Gastrocnemius medialis (tissue), 4 donors: ENCODE measurements at regions not wholly inside any gene's neighbourhood (a gene's known extent, or its start where the extent isn't known, plus 50 kb on each side); places are given as distances from the start of the nearest gene placed in this dataset.

ENCODE experiments used
- ATAC-seq, 2 donors: fragments of 150-250 bp; one replicate each; pipeline ENCODE4 v1.9.1; 2016
- DNase-seq, 2 donors: peaks; one replicate each; pipeline ENCODE4 v3.0.0-alpha.2; 2019
- H3K27ac ChIP-seq, 4 donors: fragments of 200-600 bp; sonication (generic); 1 replicate in 1 of 4; 2 replicates in 3 of 4; pipeline ENCODE4 v1.5.1; 2016 to 2018; ENCODE audit warnings: mild to moderate bottlenecking in 2 of 4, moderate library complexity in 1 of 4
- H3K27me3 ChIP-seq, 3 donors: fragments of 200-600 bp; sonication (generic) in 2 of 3; 1 replicate in 1 of 3; 2 replicates in 2 of 3; pipeline versions ENCODE4 v1.5.1 to v1.6.0; 2016 to 2019; ENCODE audit warnings: mild to moderate bottlenecking in 1 of 3, moderate library complexity in 1 of 3
- H3K36me3 ChIP-seq, 2 donors: fragments of 200-600 bp; sonication (generic) in 1 of 2; one replicate each; pipeline ENCODE4 v1.5.1; 2017 to 2018
- H3K4me1 ChIP-seq, 2 donors: fragments of 200-600 bp; sonication (generic) in 1 of 2; one replicate each; pipeline ENCODE4 v1.5.1; 2016 to 2017; ENCODE audit warnings: mild to moderate bottlenecking in 2 of 2
- H3K4me3 ChIP-seq, 4 donors: fragments of 200-600 bp; sonication (generic) in 3 of 4; 1 replicate in 1 of 4; 2 replicates in 3 of 4; pipeline ENCODE4 v1.5.1; 2016 to 2019; ENCODE audit warnings: mild to moderate bottlenecking in 2 of 4
- H3K9me3 ChIP-seq, 3 donors: fragments of 200-600 bp; sonication (generic) in 2 of 3; 1 replicate in 1 of 3; 2 replicates in 2 of 3; pipeline ENCODE4 v1.5.1; 2016 to 2019
- CTCF ChIP-seq, 5 experiments: fragments of 450-650 bp in 3 of 5; fragments of 200-600 bp in 2 of 5; sonication (generic) in 2 of 5; IDR thresholded peaks in 4 of 5; conservative IDR thresholded peaks in 1 of 5; 1 replicate in 4 of 5; 2 replicates in 1 of 5; pipeline ENCODE4 v1.5.1; 2016 to 2019; ENCODE audit warnings: antibody characterized with exemption in 5 of 5, mild to moderate bottlenecking in 3 of 5, moderate library complexity in 3 of 5
- POLR2A ChIP-seq, 2 donors: fragments of 450-650 bp; IDR thresholded peaks; one replicate each; pipeline ENCODE4 v1.6.1; 2017; ENCODE audit warnings: antibody characterized with exemption in 2 of 2, mild to moderate bottlenecking in 2 of 2, moderate library complexity in 2 of 2
- in situ Hi-C, 4 donors: fragments of 200-750 bp; cut with MboI; loops; one replicate each; pipeline versions ENCODE4 v1.15.0 to v1.8.0; 2017; ENCODE audit warnings: low sequenced_read_pairs in 4 of 4
- intact Hi-C: fragments of 100-400 bp; cut with DNase I; formaldehyde crosslinking; loops from one replicate; pipeline ENCODE4 v1.15.1; 2023; ENCODE audit warnings: low total_unique reads

GRCh38 chr2:41990688-41991087, 57.1 kb upstream of the PKDCC start:
- in situ Hi-C loops (no loop called here), intact Hi-C loops (no loop called here)
- H3K9me3 ChIP-seq = no peaks in the 10 kb centered on the region
- no peaks in the 10 kb centered on the region for H3K36me3 ChIP-seq
- no peak for ATAC-seq
- peak overlapping the region in 1 of 4 donors; percentile 61 for H3K27ac ChIP-seq
- DNase-seq = no peak
- peaks cover 14 to 17% of the 10 kb centered on the region in 2 donors for H3K4me1 ChIP-seq
- TF ChIP-seq CTCF (IDR thresholded peaks at IDR 0.05 in 4 of 5, conservative IDR thresholded peaks at IDR 0.05 in 1 of 5) = no peak
- no peak for TF ChIP-seq POLR2A (IDR thresholded peaks at IDR 0.05)
- no peaks in the 10 kb centered on the region for H3K27me3 ChIP-seq
- no peak overlapping the region for H3K4me3 ChIP-seq

- Histone ChIP-seq H3K27ac (no peak overlapping the region), H3K27me3 (no peaks in the 10 kb centered on the region), H3K36me3 (no peaks in the 10 kb centered on the region), H3K4me1 (peaks cover 14 to 17% of the 10 kb centered on the region in 2 donors), H3K9me3 (no peaks in the 10 kb centered on the region), H3K4me3 (no peak overlapping the region)
- in situ Hi-C loops = no loop called here
- intact Hi-C loops = no loop called here
- DNase-seq = no peak
- ATAC-seq = no peak
- TF ChIP-seq CTCF (IDR thresholded peaks at IDR 0.05 in 4 of 5, conservative IDR thresholded peaks at IDR 0.05 in 1 of 5) (no peak), POLR2A (IDR thresholded peaks at IDR 0.05) (no peak)
Measured at GRCh38 chr2:41992056-41992642, 55.7 kb upstream of the PKDCC start.

GRCh38 chr2:41992671-41993434, 55.0 kb upstream of the PKDCC start:
- H3K27ac ChIP-seq = no peak overlapping the region
- no peaks in the 10 kb centered on the region for H3K36me3 ChIP-seq
- ATAC-seq = no peak
- H3K4me3 ChIP-seq = no peak overlapping the region
- no peak for DNase-seq
- no peaks in the 10 kb centered on the region for H3K27me3 ChIP-seq
- peaks cover 14 to 17% of the 10 kb centered on the region in 2 donors for H3K4me1 ChIP-seq
- intact Hi-C loops (no loop called here), in situ Hi-C loops (no loop called here)
- no peaks in the 10 kb centered on the region for H3K9me3 ChIP-seq
- TF ChIP-seq POLR2A (IDR thresholded peaks at IDR 0.05) (no peak), CTCF (IDR thresholded peaks at IDR 0.05 in 4 of 5, conservative IDR thresholded peaks at IDR 0.05 in 1 of 5) (no peak)

- Histone ChIP-seq H3K4me1 (peaks cover 14 to 17% of the 10 kb centered on the region in 2 donors), H3K36me3 (no peaks in the 10 kb centered on the region), H3K4me3 (no peak overlapping the region), H3K27me3 (no peaks in the 10 kb centered on the region), H3K9me3 (no peaks in the 10 kb centered on the region), H3K27ac (no peak overlapping the region)
- ATAC-seq (no peak), DNase-seq (no peak)
- intact Hi-C loops = no loop called here
- in situ Hi-C loops = no loop called here
- TF ChIP-seq CTCF (IDR thresholded peaks at IDR 0.05 in 4 of 5, conservative IDR thresholded peaks at IDR 0.05 in 1 of 5) = no peak
- TF ChIP-seq POLR2A (IDR thresholded peaks at IDR 0.05) = no peak
Measured at GRCh38 chr2:41993435-41993925, 54.3 kb upstream of the PKDCC start.
